ENCODE measurements at regions not wholly inside any gene's neighbourhood (a gene's known extent, or its start where the extent isn't known, plus 50 kb on each side); places are given as distances from the start of the nearest gene placed in this dataset.

GRCh38 chr20:4559906-4560305 lies 126.3 kb upstream of the PRNP start:
- peaks cover 13% of the 10 kb centered on the region for H3K9me3 ChIP-seq (replicated peaks)
- no peak for DNase-seq
- TF ChIP-seq CTCF (IDR thresholded peaks at IDR 0.05; ENCODE audit: borderline replicate concordance): no peak
- H3K27me3 ChIP-seq (ENCODE audit: low read depth): peaks cover 15% of the 10 kb centered on the region
- H3K27ac ChIP-seq (replicated peaks): no peak overlapping the region
- intact Hi-C loops (cut with micrococcal nuclease): no loop called here
- no peaks in the 10 kb centered on the region for H3K36me3 ChIP-seq
- no peaks in the 10 kb centered on the region for H3K4me1 ChIP-seq
- H3K4me3 ChIP-seq: no peak overlapping the region

GRCh38 chr20:4559106-4559505 lies 127.2 kb upstream of the PRNP start:
- Histone ChIP-seq H3K27ac (replicated peaks) (no peak overlapping the region), H3K9me3 (replicated peaks) (peaks cover 7% of the 10 kb centered on the region), H3K4me1 (no peaks in the 10 kb centered on the region), H3K27me3 (ENCODE audit: low read depth) (peaks cover 9% of the 10 kb centered on the region), H3K36me3 (no peaks in the 10 kb centered on the region), H3K4me3 (no peak overlapping the region)
- DNase-seq: no peak
- no peak for TF ChIP-seq CTCF (IDR thresholded peaks at IDR 0.05; ENCODE audit: borderline replicate concordance)
- intact Hi-C loops (cut with micrococcal nuclease): no loop called here

GRCh38 chr20:4556781-4557180 lies 129.5 kb upstream of the PRNP start:
- Histone ChIP-seq H3K27ac (replicated peaks) (no peak overlapping the region), H3K27me3 (ENCODE audit: low read depth) (peaks cover 6% of the 10 kb centered on the region), H3K4me1 (no peaks in the 10 kb centered on the region), H3K36me3 (no peaks in the 10 kb centered on the region), H3K4me3 (no peak overlapping the region), H3K9me3 (replicated peaks) (peaks cover 7% of the 10 kb centered on the region)
- TF ChIP-seq CTCF (IDR thresholded peaks at IDR 0.05; ENCODE audit: borderline replicate concordance): no peak
- intact Hi-C loops (cut with micrococcal nuclease): no loop called here
- DNase-seq: no peak

GRCh38 chr20:4555188-4555890 lies 130.9 kb upstream of the PRNP start:
- no peak for TF ChIP-seq CTCF (IDR thresholded peaks at IDR 0.05; ENCODE audit: borderline replicate concordance)
- DNase-seq: no peak
- intact Hi-C loops (cut with micrococcal nuclease): no loop called here

GRCh38 chr20:4554346-4554745 lies 131.9 kb upstream of the PRNP start:
- Histone ChIP-seq H3K27me3 (ENCODE audit: low read depth) (peaks cover 15% of the 10 kb centered on the region), H3K4me1 (no peaks in the 10 kb centered on the region), H3K4me3 (no peak overlapping the region), H3K9me3 (replicated peaks) (peaks cover 7% of the 10 kb centered on the region), H3K27ac (replicated peaks) (no peak overlapping the region), H3K36me3 (no peaks in the 10 kb centered on the region)
- no peak for DNase-seq
- no peak for TF ChIP-seq CTCF (IDR thresholded peaks at IDR 0.05; ENCODE audit: borderline replicate concordance)
- intact Hi-C loops (cut with micrococcal nuclease): no loop called here

More at GRCh38 chr20:4555188-4555890, 130.9 kb upstream of the PRNP start:
- Histone ChIP-seq H3K4me3 (no peak overlapping the region), H3K36me3 (no peaks in the 10 kb centered on the region), H3K4me1 (no peaks in the 10 kb centered on the region), H3K27ac (replicated peaks) (no peak overlapping the region), H3K9me3 (replicated peaks) (peaks cover 7% of the 10 kb centered on the region), H3K27me3 (ENCODE audit: low read depth) (peaks cover 14% of the 10 kb centered on the region)
